GM18861 (cell line): ENCODE measurements at regions not wholly inside any gene's neighbourhood (a gene's known extent, or its start where the extent isn't known, plus 50 kb on each side); places are given as distances from the start of the nearest gene placed in this dataset.

ENCODE experiments used
- ATAC-seq: cut with Tn5 transposase; IDR thresholded peaks from one replicate; pipeline ENCODE4 v1.9.1; 2021; ENCODE audit not compliant: unreplicated experiment

DNA sequence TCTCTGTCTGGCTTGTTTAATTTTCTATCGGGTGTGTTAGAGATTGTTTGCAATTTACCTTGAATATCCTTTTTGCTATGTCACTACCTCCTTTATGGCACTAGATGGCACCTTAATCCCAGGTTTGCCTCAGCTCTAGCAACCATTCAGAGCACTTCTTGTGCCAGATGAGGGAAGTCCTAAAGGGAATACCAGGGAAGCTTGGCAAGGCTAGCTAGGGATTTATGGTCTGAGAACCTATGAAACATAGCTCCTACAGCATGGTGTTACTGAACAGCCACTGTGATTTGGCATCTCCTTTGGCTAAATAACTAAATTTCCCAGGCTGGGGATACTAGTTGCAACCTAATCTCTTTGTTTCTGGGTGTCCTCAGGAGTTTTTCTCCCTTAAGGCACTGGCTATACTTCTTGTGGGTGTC, 69.0 kb upstream of the VOPP1 start:
- peak; percentile 80 for ATAC-seq

GRCh38 chr7:55639640-55640039, 67.3 kb upstream of the VOPP1 start:
- ATAC-seq = no peak

GRCh38 chr7:55629051-55629677, 56.9 kb upstream of the VOPP1 start:
- ATAC-seq = no peak

DNA sequence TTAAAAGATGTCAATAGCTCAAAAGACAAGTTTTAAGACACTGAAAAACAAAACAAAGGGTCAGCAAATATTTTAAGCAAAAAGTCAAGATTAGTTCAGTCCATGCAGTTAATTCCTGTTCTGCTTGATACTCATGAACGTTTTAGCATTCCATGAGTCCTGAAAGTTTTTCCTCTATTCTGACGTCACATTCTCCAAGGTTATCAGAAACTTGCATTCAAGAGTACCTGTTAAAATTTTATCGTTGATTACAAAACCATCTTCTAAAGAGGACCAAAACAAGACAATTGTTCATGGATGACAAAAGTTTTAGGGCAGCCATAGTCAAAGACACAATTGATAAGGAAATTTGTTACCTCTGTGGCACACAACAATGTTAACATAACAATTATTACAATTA, 52.5 kb upstream of the VOPP1 start:
- ATAC-seq = no peak

DNA sequence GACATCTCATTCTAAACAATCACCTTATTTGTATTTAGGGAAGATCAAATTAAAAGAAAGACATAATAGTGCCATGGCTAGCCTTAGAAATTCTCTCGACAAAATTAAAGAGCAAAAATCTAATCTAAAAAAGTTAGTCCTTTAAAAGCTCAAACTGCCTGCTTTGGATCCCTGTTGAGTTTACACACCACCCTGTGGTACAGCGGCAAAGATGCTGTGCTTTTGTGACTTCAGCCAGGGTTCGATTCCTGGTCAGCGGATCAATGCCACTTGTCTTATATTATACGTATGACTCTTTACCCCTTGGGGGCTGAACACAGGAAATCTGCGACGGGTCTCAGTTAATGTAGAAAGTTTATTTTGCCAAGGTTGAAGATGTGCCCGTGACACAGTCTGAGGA, 51.3 kb upstream of the VOPP1 start:
- no peak for ATAC-seq

DNA sequence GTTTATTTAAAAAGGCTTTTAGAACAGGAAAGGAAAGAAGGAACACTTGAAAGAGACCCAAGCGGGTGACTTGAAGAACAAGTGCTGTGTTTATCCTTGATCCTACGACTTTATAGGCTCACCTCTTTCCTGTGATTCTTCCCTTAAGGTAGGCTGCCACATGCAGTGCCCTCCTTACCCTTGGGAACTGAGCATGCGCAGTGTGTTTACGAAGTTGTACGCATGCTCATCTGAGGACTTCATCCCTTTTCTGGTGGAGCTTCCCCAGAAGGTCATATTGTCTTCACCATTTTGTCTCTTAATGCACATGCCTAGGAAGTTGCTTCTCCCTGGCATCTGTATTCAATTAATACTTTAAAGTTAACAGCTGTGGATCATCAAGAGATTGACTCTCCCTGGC, 49.9 kb upstream of the VOPP1 start:
- no peak for ATAC-seq
